ENCODE measurements at regions not wholly inside any gene's neighbourhood (a gene's known extent, or its start where the extent isn't known, plus 50 kb on each side); places are given as distances from the start of the nearest gene placed in this dataset.

GRCh38 chrX:58051346-58051745 lies 141.1 kb upstream of the ZXDA start:
- DNase-seq: no peak

DNA sequence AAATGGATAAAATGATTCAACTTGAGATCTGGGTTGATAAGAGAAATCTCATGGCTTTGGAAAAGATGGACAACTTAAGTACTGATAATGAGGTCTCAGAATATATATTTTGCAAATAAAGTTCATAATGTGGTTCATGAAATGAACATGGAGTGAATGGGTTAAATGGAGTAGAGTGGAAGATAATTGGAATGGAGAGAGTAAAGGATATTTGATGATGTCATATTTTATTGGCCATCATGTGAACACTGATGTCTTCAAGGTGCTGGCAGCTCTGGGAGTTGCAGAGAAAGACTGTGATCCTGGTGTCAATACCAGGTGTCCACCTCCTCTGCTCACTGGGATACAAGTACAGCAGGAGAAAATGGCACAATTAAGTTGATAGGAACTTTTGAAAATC lies 133.9 kb upstream of the ZXDA start:
- no peak for DNase-seq

GRCh38 chrX:58025979-58026378 lies 115.7 kb upstream of the ZXDA start:
- DNase-seq: peak; percentile 2 to 6

DNA sequence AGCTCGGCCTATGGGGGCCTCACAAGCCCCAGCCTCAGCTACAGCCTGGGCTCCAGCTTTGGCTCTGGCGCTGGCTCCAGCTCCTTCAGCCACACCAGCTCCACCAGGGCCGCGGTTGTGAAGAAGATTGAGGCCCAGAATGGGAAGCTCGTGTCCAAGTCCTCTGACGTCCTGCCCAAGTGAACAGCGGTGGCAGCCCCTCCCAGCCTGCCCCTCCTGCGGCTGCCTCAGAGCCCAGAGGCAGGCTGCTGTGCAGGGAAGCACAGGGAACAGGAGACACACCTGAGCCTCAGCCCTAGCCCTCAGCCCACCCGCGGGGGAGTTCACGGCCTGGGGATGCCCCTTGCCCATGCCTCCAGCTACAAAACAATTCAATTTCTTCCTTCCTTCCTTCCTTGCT lies 75.7 kb upstream of the ZXDA start:
- no peak for DNase-seq

- DNase-seq: no peak
Measured at GRCh38 chrX:57984620-57985019, 74.4 kb upstream of the ZXDA start.

GRCh38 chrX:57977992-57978391 lies 67.7 kb upstream of the ZXDA start:
- DNase-seq: no peak

DNA sequence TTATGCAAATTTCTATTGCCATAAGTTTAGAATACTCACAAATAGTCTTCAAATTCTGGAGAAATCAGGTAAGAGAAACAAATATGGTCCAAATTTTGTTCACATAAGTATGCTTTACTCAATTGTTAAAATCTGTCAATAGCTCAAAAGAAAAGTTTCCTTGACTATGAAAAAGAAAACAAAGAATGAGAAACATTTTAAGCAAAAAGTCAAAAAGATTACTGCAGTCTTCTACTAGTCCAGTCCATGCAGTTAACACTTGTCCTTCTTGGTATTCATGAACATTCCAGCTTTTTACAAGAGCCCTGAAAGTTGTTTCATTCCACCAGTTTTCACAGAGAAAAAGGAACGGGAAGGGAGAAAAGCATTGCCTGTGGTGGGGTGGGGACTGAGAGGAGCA lies 54.7 kb upstream of the ZXDA start:
- DNase-seq: no peak
